ENCODE measurements at regions not wholly inside any gene's neighbourhood (a gene's known extent, or its start where the extent isn't known, plus 50 kb on each side); places are given as distances from the start of the nearest gene placed in this dataset.
"Not testable (repeated sequence)": the region's sequence is repeated elsewhere in the genome, so short reads cannot be mapped to it uniquely, and the experiment has no call there.

GRCh38 chr5:163889369-163889768 is 383.9 kb downstream of the MAT2B start:
- no peaks in the 10 kb centered on the region for H3K27me3 ChIP-seq (ENCODE audit: control insufficient read depth, insufficient read depth, low read length)
- H3K27ac ChIP-seq (ENCODE audit: low read length) = no peak overlapping the region
- no peaks in the 10 kb centered on the region for H3K4me1 ChIP-seq (ENCODE audit: control insufficient read depth, insufficient read depth, low read length)
- no peak for DNase-seq
- H3K36me3 ChIP-seq (ENCODE audit: control insufficient read depth, insufficient read depth, low read length) = no peaks in the 10 kb centered on the region
- H3K9me3 ChIP-seq (ENCODE audit: control insufficient read depth, low read depth, low read length) = no peaks in the 10 kb centered on the region
- H3K4me3 ChIP-seq (ENCODE audit: low read length) = no peak overlapping the region

- H3K4me3 ChIP-seq (ENCODE audit: low read length) = no peak overlapping the region
- no peaks in the 10 kb centered on the region for H3K9me3 ChIP-seq (ENCODE audit: control insufficient read depth, low read depth, low read length)
- H3K27me3 ChIP-seq (ENCODE audit: control insufficient read depth, insufficient read depth, low read length) = no peaks in the 10 kb centered on the region
- WGBS (ENCODE audit: insufficient coverage, low lambda C conversion rate) = 20% methylated on average over 1 of the region's 2 CpGs
- DNase-seq = no peak
- no peak overlapping the region for H3K27ac ChIP-seq (ENCODE audit: low read length)
- no peaks in the 10 kb centered on the region for H3K4me1 ChIP-seq (ENCODE audit: control insufficient read depth, insufficient read depth, low read length)
- no peaks in the 10 kb centered on the region for H3K36me3 ChIP-seq (ENCODE audit: control insufficient read depth, insufficient read depth, low read length)
Measured at GRCh38 chr5:163890261-163890660, 384.8 kb downstream of the MAT2B start.

GRCh38 chr5:163893281-163893680 is 387.9 kb downstream of the MAT2B start:
- Histone ChIP-seq H3K4me1 (ENCODE audit: control insufficient read depth, insufficient read depth, low read length) (no peaks in the 10 kb centered on the region), H3K36me3 (ENCODE audit: control insufficient read depth, insufficient read depth, low read length) (no peaks in the 10 kb centered on the region), H3K27ac (ENCODE audit: low read length) (no peak overlapping the region), H3K27me3 (ENCODE audit: control insufficient read depth, insufficient read depth, low read length) (no peaks in the 10 kb centered on the region), H3K9me3 (ENCODE audit: control insufficient read depth, low read depth, low read length) (peaks cover 3% of the 10 kb centered on the region), H3K4me3 (ENCODE audit: low read length) (no peak overlapping the region)
- WGBS (ENCODE audit: insufficient coverage, low lambda C conversion rate) = 83% methylated on average over 1 of the region's 2 CpGs
- DNase-seq = no peak

- Histone ChIP-seq H3K27ac (ENCODE audit: low read length) (no peak overlapping the region), H3K27me3 (ENCODE audit: control insufficient read depth, insufficient read depth, low read length) (no peaks in the 10 kb centered on the region), H3K4me3 (ENCODE audit: low read length) (no peak overlapping the region), H3K9me3 (ENCODE audit: control insufficient read depth, low read depth, low read length) (peaks cover 3% of the 10 kb centered on the region), H3K4me1 (ENCODE audit: control insufficient read depth, insufficient read depth, low read length) (no peaks in the 10 kb centered on the region), H3K36me3 (ENCODE audit: control insufficient read depth, insufficient read depth, low read length) (no peaks in the 10 kb centered on the region)
- no peak for DNase-seq
Measured at GRCh38 chr5:163894645-163895044, 389.2 kb downstream of the MAT2B start.

GRCh38 chr5:163898873-163899272 is 393.5 kb downstream of the MAT2B start:
- no peaks in the 10 kb centered on the region for H3K36me3 ChIP-seq (ENCODE audit: control insufficient read depth, insufficient read depth, low read length)
- H3K4me1 ChIP-seq (ENCODE audit: control insufficient read depth, insufficient read depth, low read length) = no peaks in the 10 kb centered on the region
- H3K9me3 ChIP-seq (ENCODE audit: control insufficient read depth, low read depth, low read length) = peaks cover 7% of the 10 kb centered on the region
- DNase-seq = no peak
- H3K27me3 ChIP-seq (ENCODE audit: control insufficient read depth, insufficient read depth, low read length) = no peaks in the 10 kb centered on the region
- H3K4me3 ChIP-seq (ENCODE audit: low read length) = no peak overlapping the region
- no peak overlapping the region for H3K27ac ChIP-seq (ENCODE audit: low read length)

- H3K27ac ChIP-seq (ENCODE audit: low read length); H3K36me3 ChIP-seq (ENCODE audit: control insufficient read depth, insufficient read depth, low read length); H3K27me3 ChIP-seq (ENCODE audit: control insufficient read depth, insufficient read depth, low read length); DNase-seq; H3K4me1 ChIP-seq (ENCODE audit: control insufficient read depth, insufficient read depth, low read length); H3K9me3 ChIP-seq (ENCODE audit: control insufficient read depth, low read depth, low read length); H3K4me3 ChIP-seq (ENCODE audit: low read length): not testable (repeated sequence)
- no CpG with 5 or more reads among the region's 1 CpG for WGBS (ENCODE audit: insufficient coverage, low lambda C conversion rate)
Measured at GRCh38 chr5:163907783-163908182, 402.4 kb downstream of the MAT2B start.

GRCh38 chr5:163908253-163908652 is 402.8 kb downstream of the MAT2B start:
- Histone ChIP-seq H3K9me3 (ENCODE audit: control insufficient read depth, low read depth, low read length) (no peaks in the 10 kb centered on the region), H3K4me3 (ENCODE audit: low read length) (no peak overlapping the region), H3K27ac (ENCODE audit: low read length) (no peak overlapping the region), H3K27me3 (ENCODE audit: control insufficient read depth, insufficient read depth, low read length) (no peaks in the 10 kb centered on the region), H3K4me1 (ENCODE audit: control insufficient read depth, insufficient read depth, low read length) (no peaks in the 10 kb centered on the region), H3K36me3 (ENCODE audit: control insufficient read depth, insufficient read depth, low read length) (no peaks in the 10 kb centered on the region)
- WGBS (ENCODE audit: insufficient coverage, low lambda C conversion rate) = no CpG with 5 or more reads among the region's 3 CpGs
- peak in 1 of 2 donors; percentile 17 for DNase-seq

GRCh38 chr5:163910226-163910625 is 404.8 kb downstream of the MAT2B start:
- DNase-seq = no peak
- Histone ChIP-seq H3K27ac (ENCODE audit: low read length) (no peak overlapping the region), H3K9me3 (ENCODE audit: control insufficient read depth, low read depth, low read length) (no peaks in the 10 kb centered on the region), H3K4me3 (ENCODE audit: low read length) (no peak overlapping the region), H3K4me1 (ENCODE audit: control insufficient read depth, insufficient read depth, low read length) (peaks cover 3% of the 10 kb centered on the region), H3K36me3 (ENCODE audit: control insufficient read depth, insufficient read depth, low read length) (no peaks in the 10 kb centered on the region), H3K27me3 (ENCODE audit: control insufficient read depth, insufficient read depth, low read length) (no peaks in the 10 kb centered on the region)
- 100% methylated on average over 1 of the region's 1 CpG for WGBS (ENCODE audit: insufficient coverage, low lambda C conversion rate)

- no peaks in the 10 kb centered on the region for H3K27me3 ChIP-seq (ENCODE audit: control insufficient read depth, insufficient read depth, low read length)
- peaks cover 21% of the 10 kb centered on the region for H3K4me1 ChIP-seq (ENCODE audit: control insufficient read depth, insufficient read depth, low read length)
- H3K36me3 ChIP-seq (ENCODE audit: control insufficient read depth, insufficient read depth, low read length) = no peaks in the 10 kb centered on the region
- no CpG with 5 or more reads among the region's 4 CpGs for WGBS (ENCODE audit: insufficient coverage, low lambda C conversion rate)
- no peak overlapping the region for H3K4me3 ChIP-seq (ENCODE audit: low read length)
- no peaks in the 10 kb centered on the region for H3K9me3 ChIP-seq (ENCODE audit: control insufficient read depth, low read depth, low read length)
- no peak overlapping the region for H3K27ac ChIP-seq (ENCODE audit: low read length)
- DNase-seq = peak in 1 of 2 donors; percentile 30
Measured at GRCh38 chr5:163912046-163912445, 406.6 kb downstream of the MAT2B start.

GRCh38 chr5:163913548-163913947 is 408.1 kb downstream of the MAT2B start:
- no peak for DNase-seq
- peaks cover 26% of the 10 kb centered on the region for H3K4me1 ChIP-seq (ENCODE audit: control insufficient read depth, insufficient read depth, low read length)
- H3K9me3 ChIP-seq (ENCODE audit: control insufficient read depth, low read depth, low read length) = no peaks in the 10 kb centered on the region
- H3K4me3 ChIP-seq (ENCODE audit: low read length) = no peak overlapping the region
- WGBS (ENCODE audit: insufficient coverage, low lambda C conversion rate) = 86% methylated on average over 1 of the region's 3 CpGs
- H3K36me3 ChIP-seq (ENCODE audit: control insufficient read depth, insufficient read depth, low read length) = no peaks in the 10 kb centered on the region
- no peaks in the 10 kb centered on the region for H3K27me3 ChIP-seq (ENCODE audit: control insufficient read depth, insufficient read depth, low read length)
- no peak overlapping the region for H3K27ac ChIP-seq (ENCODE audit: low read length)

GRCh38 chr5:163914910-163915309 is 409.5 kb downstream of the MAT2B start:
- Histone ChIP-seq H3K27ac (ENCODE audit: low read length) (peak overlapping the region; percentile 50), H3K4me3 (ENCODE audit: low read length) (no peak overlapping the region), H3K4me1 (ENCODE audit: control insufficient read depth, insufficient read depth, low read length) (peaks cover 26% of the 10 kb centered on the region), H3K9me3 (ENCODE audit: control insufficient read depth, low read depth, low read length) (no peaks in the 10 kb centered on the region), H3K27me3 (ENCODE audit: control insufficient read depth, insufficient read depth, low read length) (no peaks in the 10 kb centered on the region), H3K36me3 (ENCODE audit: control insufficient read depth, insufficient read depth, low read length) (no peaks in the 10 kb centered on the region)
- DNase-seq = peak; percentile 84 to 92
- WGBS (ENCODE audit: insufficient coverage, low lambda C conversion rate) = no CpG with 5 or more reads among the region's 5 CpGs
